Endothelial cell of umbilical vein (primary cell): ENCODE measurements at regions not wholly inside any gene's neighbourhood (a gene's known extent, or its start where the extent isn't known, plus 50 kb on each side); places are given as distances from the start of the nearest gene placed in this dataset.

Experiments used
- CTCF ChIP-seq, 2 donors: IDR thresholded peaks; 1 replicate in 1 of 2; 2 replicates in 1 of 2; pipeline ENCODE4 v1.5.1; 2011; ENCODE audit warnings: low read length in 2 of 2, mild to moderate bottlenecking in 2 of 2, moderate library complexity in 2 of 2, control low read depth in 1 of 2, inconsistent platforms in 1 of 2, low read depth in 1 of 2; ENCODE audit not compliant: insufficient read depth in 1 of 2; ENCODE audit errors: extremely low read depth in 1 of 2
- EZH2 ChIP-seq: IDR thresholded peaks from 2 replicates; pipeline ENCODE4 v1.6.1; 2012; ENCODE audit warnings: borderline replicate concordance, low read depth, mild to moderate bottlenecking, moderate library complexity, low read length, inconsistent platforms; ENCODE audit not compliant: severe bottlenecking
- POLR2A ChIP-seq: IDR thresholded peaks from 2 replicates; pipeline ENCODE4 v1.6.1; 2012; ENCODE audit warnings: low read depth, mild to moderate bottlenecking, control low read depth, low read length
- POLR2AphosphoS5 ChIP-seq: IDR thresholded peaks from 2 replicates; pipeline ENCODE4 v1.6.1; 2012; ENCODE audit warnings: low read depth, mild to moderate bottlenecking, control low read depth, low read length, moderate library complexity; ENCODE audit not compliant: insufficient read depth

DNA sequence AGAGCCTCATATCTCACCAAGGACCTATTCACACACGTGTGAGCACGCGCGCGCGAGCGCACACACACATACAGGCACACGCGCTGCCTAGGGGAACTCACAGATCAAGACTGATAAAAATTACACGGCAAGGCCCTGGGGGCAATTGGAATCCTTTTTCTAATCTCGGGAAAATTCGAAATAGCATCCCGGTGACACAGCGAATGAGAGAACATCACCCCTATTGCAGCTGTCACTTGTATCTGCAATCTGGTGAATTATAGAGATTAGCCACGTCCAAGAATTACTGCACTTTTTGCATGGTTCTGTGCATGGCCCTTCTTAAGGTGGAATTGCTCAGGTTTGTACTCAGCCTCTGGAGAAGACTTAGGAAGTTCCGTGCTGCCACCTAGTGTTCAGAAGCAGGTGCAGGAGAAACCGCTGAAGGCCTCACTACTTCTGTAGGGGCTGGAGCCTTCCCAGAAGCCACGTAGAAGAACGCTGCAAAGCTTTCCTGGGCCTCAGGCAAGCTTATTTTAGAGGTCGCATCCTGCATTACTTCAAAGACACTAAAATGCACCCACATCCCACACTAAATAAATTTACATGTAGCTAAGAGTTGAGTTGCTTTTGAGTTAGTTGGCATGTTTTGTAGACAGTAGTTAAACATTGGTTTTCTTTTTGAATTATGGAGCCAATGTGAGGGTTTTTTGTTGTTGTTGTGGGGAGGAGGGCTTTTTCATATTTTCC lies 229.2 kb upstream of the CAMK1G start:
- no peak for TF ChIP-seq EZH2
- peak; percentile 81 to 90 for TF ChIP-seq CTCF (IDR thresholded peaks at IDR 0.05; ENCODE audit: extremely low read depth in 1 of 2, insufficient read depth in 1 of 2, low read depth in 1 of 2, low read length in 2 of 2)
- TF ChIP-seq POLR2A: no peak
- TF ChIP-seq POLR2AphosphoS5: no peak
